GM23338 (cell line): ENCODE measurements at regions not wholly inside any gene's neighbourhood (a gene's known extent, or its start where the extent isn't known, plus 50 kb on each side); places are given as distances from the start of the nearest gene placed in this dataset.

Experiments used
- ATAC-seq: fragments of 200-7000 bp; cut with Tn5 transposase; 3 replicates; pipeline ENCODE4 v1.9.1; 2020
- DNase-seq: peaks from one replicate; pipeline ENCODE4 v3.0.0-alpha.2; 2015; ENCODE audit warnings: low spot score
- H2AFZ ChIP-seq: fragments of 200-600 bp; sonication (generic); 2 replicates; pipeline ENCODE4 v1.8.0; 2016; ENCODE audit warnings: antibody characterized with exemption, mild to moderate bottlenecking, moderate library complexity
- H3F3A ChIP-seq: fragments of 200-600 bp; sonication (generic); replicated peaks from 2 replicates; pipeline ENCODE4 v1.8.0; 2017; ENCODE audit warnings: antibody characterized with exemption, mixed run types, low read depth
- H3K27ac ChIP-seq: fragments of 200-600 bp; sonication (generic); 2 replicates; pipeline ENCODE4 v1.6.1; 2016; ENCODE audit warnings: low read depth
- H3K27me3 ChIP-seq: fragments of 200-600 bp; sonication (generic); 2 replicates; pipeline ENCODE4 v1.8.0; 2016; ENCODE audit warnings: mild to moderate bottlenecking, mixed run types, moderate library complexity; ENCODE audit not compliant: insufficient read depth
- H3K36me3 ChIP-seq: fragments of 200-600 bp; sonication (generic); 2 replicates; pipeline ENCODE4 v1.8.0; 2016; ENCODE audit warnings: mild to moderate bottlenecking; ENCODE audit not compliant: insufficient read depth
- H3K4me1 ChIP-seq: fragments of 200-600 bp; sonication (generic); 2 replicates; pipeline ENCODE4 v1.8.0; 2016; ENCODE audit warnings: mild to moderate bottlenecking, moderate library complexity; ENCODE audit not compliant: insufficient read depth
- H3K4me2 ChIP-seq: fragments of 200-600 bp; sonication (generic); 2 replicates; pipeline ENCODE4 v1.7.1; 2017; ENCODE audit warnings: mixed run types
- H3K4me3 ChIP-seq: fragments of 200-600 bp; sonication (generic); 2 replicates; pipeline ENCODE4 v1.6.1; 2016; ENCODE audit warnings: mixed run types
- H3K79me2 ChIP-seq: fragments of 200-600 bp; sonication (generic); replicated peaks from 2 replicates; pipeline ENCODE4 v1.8.0; 2017; ENCODE audit warnings: mild to moderate bottlenecking; ENCODE audit not compliant: insufficient read depth
- H3K9me2 ChIP-seq: fragments of 200-600 bp; sonication (generic); 2 replicates; pipeline ENCODE4 v1.8.0; 2017; ENCODE audit not compliant: insufficient read depth
- H4K20me1 ChIP-seq: fragments of 200-600 bp; sonication (generic); replicated peaks from 2 replicates; pipeline ENCODE4 v1.8.0; 2017; ENCODE audit warnings: mild to moderate bottlenecking; ENCODE audit not compliant: insufficient read depth
- H3K27ac Mint-ChIP-seq: 2 replicates; pipeline ENCODE4 v1.8.0; 2020; ENCODE audit warnings: inconsistent platforms, mild to moderate bottlenecking, moderate library complexity, mixed read lengths
- H3K27me3 Mint-ChIP-seq: 3 replicates; pipeline ENCODE4 v1.8.0; 2022; ENCODE audit warnings: low read depth, mild to moderate bottlenecking, moderate library complexity, mixed read lengths, inconsistent platforms; ENCODE audit not compliant: insufficient read depth, poor library complexity
- H3K36me3 Mint-ChIP-seq: 3 replicates; pipeline ENCODE4 v1.8.0; 2021; ENCODE audit warnings: low read depth, mild to moderate bottlenecking, inconsistent platforms, moderate library complexity, mixed read lengths
- H3K4me1 Mint-ChIP-seq: 3 replicates; pipeline ENCODE4 v1.8.0; 2020; ENCODE audit warnings: mild to moderate bottlenecking, inconsistent platforms, mixed read lengths
- H3K4me3 Mint-ChIP-seq: 3 replicates; pipeline ENCODE4 v1.8.0; 2021; ENCODE audit warnings: moderate library complexity, mild to moderate bottlenecking, inconsistent platforms, mixed read lengths
- H3K9me3 Mint-ChIP-seq: 3 replicates; pipeline ENCODE4 v1.8.0; 2020; ENCODE audit warnings: moderate library complexity, mild to moderate bottlenecking, inconsistent platforms, mixed read lengths
- CREB1 ChIP-seq: fragments of 250-450 bp; sonication (Bioruptor Pico); IDR thresholded peaks from 2 replicates; pipeline ENCODE4 v1.5.0; 2020; ENCODE audit warnings: low read depth, mild to moderate bottlenecking, moderate library complexity
- CTCF ChIP-seq, 2 experiments: fragments of 200-600 bp in 1 of 2; sonication (generic) in 1 of 2; conservative IDR thresholded peaks; 2 replicates each; pipeline versions ENCODE4 v1.5.1 to v1.6.1; 2016 to 2017; ENCODE audit warnings: antibody characterized with exemption in 2 of 2, low read depth in 2 of 2, mild to moderate bottlenecking in 2 of 2, moderate library complexity in 1 of 2
- ETS1 ChIP-seq: IDR thresholded peaks from 2 replicates; pipeline ENCODE4 v1.6.1; 2016; ENCODE audit warnings: antibody characterized with exemption
- EZH2 ChIP-seq: fragments of 200-600 bp; sonication (generic); IDR thresholded peaks from one replicate; pipeline ENCODE4 v1.8.0; 2017; ENCODE audit warnings: antibody characterized with exemption, mild to moderate bottlenecking, low read depth; ENCODE audit not compliant: unreplicated experiment
- EZH2phosphoT487 ChIP-seq: fragments of 200-600 bp; sonication (generic); IDR thresholded peaks from one replicate; pipeline ENCODE4 v1.8.1; 2018; ENCODE audit warnings: antibody characterized with exemption; ENCODE audit not compliant: unreplicated experiment
- JUNB ChIP-seq: IDR thresholded peaks from one replicate; pipeline ENCODE4 v1.6.1; 2016; ENCODE audit warnings: antibody characterized with exemption; ENCODE audit not compliant: unreplicated experiment
- NANOG ChIP-seq: IDR thresholded peaks from 2 replicates; pipeline ENCODE4 v1.6.1; 2016; ENCODE audit warnings: antibody characterized with exemption, borderline replicate concordance
- POLR2AphosphoS5 ChIP-seq: IDR thresholded peaks from 2 replicates; pipeline ENCODE4 v1.6.1; 2016; ENCODE audit warnings: antibody characterized with exemption, low read depth
- REST ChIP-seq: IDR thresholded peaks from one replicate; pipeline ENCODE4 v1.6.1; 2018; ENCODE audit warnings: antibody characterized with exemption; ENCODE audit not compliant: unreplicated experiment
- STAT1 ChIP-seq: IDR thresholded peaks from one replicate; pipeline ENCODE4 v1.6.1; 2016; ENCODE audit warnings: antibody characterized with exemption; ENCODE audit not compliant: unreplicated experiment
- ZNF114 ChIP-seq: fragments of 250-450 bp; sonication (Bioruptor Pico); IDR thresholded peaks from 2 replicates; pipeline ENCODE4 v1.5.0; 2020; ENCODE audit warnings: mild to moderate bottlenecking, moderate library complexity
- ZNF331 ChIP-seq: fragments of 250-450 bp; sonication (Bioruptor Pico); IDR thresholded peaks from 2 replicates; pipeline ENCODE4 v1.5.0; 2020; ENCODE audit warnings: low read depth, mild to moderate bottlenecking, moderate library complexity
- ZNF462 ChIP-seq: fragments of 250-450 bp; sonication (Bioruptor Pico); IDR thresholded peaks from 2 replicates; pipeline ENCODE4 v1.5.0; 2020; ENCODE audit warnings: mild to moderate bottlenecking, moderate library complexity

GRCh38 chr12:91639327-91639726, 456.7 kb upstream of the DCN start:
- H3K27me3 ChIP-seq = no peaks in the 10 kb centered on the region
- no peak overlapping the region for H3K4me2 ChIP-seq
- H3K4me1 Mint-ChIP-seq = no peaks in the 10 kb centered on the region
- no peak overlapping the region for H2AFZ ChIP-seq
- H3K9me2 ChIP-seq = no peaks in the 10 kb centered on the region
- H4K20me1 ChIP-seq = no peaks in the 10 kb centered on the region
- H3F3A ChIP-seq = no peaks in the 10 kb centered on the region
- TF ChIP-seq ZNF462 (CRISPR knock-in tag) (no peak), NANOG (no peak), ZNF114 (CRISPR knock-in tag) (no peak), ZNF331 (CRISPR knock-in tag) (no peak), EZH2phosphoT487 (no peak), STAT1 (no peak), POLR2AphosphoS5 (no peak), REST (no peak), ETS1 (no peak), EZH2 (no peak), JUNB (no peak), CTCF (conservative IDR thresholded peaks at IDR 0.05; ENCODE audit: low read depth in 2 of 2) (no peak), CREB1 (CRISPR knock-in tag) (no peak)
- H3K9me3 Mint-ChIP-seq = peaks cover 8% of the 10 kb centered on the region
- no peaks in the 10 kb centered on the region for H3K27me3 Mint-ChIP-seq
- peaks cover 3% of the 10 kb centered on the region; the same call in 1 of the 3 replicates for H3K36me3 Mint-ChIP-seq
- no peaks in the 10 kb centered on the region for H3K79me2 ChIP-seq
- no peak for DNase-seq
- H3K4me3 ChIP-seq = no peak overlapping the region
- no peak overlapping the region for H3K27ac ChIP-seq
- H3K27ac Mint-ChIP-seq = no peak overlapping the region
- H3K36me3 ChIP-seq = no peaks in the 10 kb centered on the region
- H3K4me1 ChIP-seq = no peaks in the 10 kb centered on the region
- no peak for ATAC-seq
- no peak overlapping the region for H3K4me3 Mint-ChIP-seq
